8988T (cell line): ENCODE measurements at regions not wholly inside any gene's neighbourhood (a gene's known extent, or its start where the extent isn't known, plus 50 kb on each side); places are given as distances from the start of the nearest gene placed in this dataset.

Experiments
- DNase-seq: peaks from one replicate; pipeline ENCODE4 v3.0.0; 2011

DNA sequence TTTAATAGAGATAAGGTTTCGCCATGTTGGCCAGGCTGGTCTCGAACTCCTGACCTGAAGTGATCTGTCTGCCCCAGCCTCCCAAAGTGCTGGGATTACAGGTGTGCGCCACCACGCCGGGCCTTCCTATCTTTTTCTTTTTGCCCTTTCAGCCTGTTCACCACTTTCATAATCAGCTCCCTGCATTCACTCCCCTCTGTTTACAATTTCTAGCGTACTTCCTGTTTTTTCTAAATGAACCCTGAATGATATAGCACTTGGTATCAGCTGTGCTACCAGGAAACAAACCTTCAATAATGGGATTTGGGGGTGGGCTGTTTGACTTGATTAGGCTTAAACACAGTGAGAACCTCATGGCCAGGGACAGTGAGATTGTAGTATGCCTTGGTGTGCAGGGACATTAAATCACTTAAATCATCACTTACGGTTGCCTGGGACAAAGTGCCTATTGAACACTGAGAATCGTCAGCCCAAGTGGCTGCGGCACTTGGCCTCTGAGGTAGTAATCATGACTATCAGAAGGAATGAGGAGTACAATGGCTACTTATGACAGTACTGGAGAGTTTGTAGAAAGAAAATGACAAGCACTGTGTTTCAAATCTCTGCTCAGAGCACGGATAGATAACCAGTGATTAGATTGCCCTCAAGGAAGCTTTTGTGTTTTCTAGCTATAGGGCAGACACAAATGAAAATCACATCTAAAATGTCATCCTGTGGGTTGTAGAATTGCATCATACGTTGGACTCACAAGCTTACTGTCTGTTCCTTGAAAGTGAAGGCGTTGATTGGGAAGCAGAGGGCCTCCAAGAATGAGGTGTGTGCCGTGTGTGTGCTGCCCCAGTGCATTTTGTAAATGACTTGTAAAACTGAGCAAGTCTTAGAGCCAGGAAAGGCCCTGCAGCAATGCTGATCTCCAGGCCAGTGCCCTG lies 661.8 kb downstream of the MATN1 start:
- DNase-seq = no peak

DNA sequence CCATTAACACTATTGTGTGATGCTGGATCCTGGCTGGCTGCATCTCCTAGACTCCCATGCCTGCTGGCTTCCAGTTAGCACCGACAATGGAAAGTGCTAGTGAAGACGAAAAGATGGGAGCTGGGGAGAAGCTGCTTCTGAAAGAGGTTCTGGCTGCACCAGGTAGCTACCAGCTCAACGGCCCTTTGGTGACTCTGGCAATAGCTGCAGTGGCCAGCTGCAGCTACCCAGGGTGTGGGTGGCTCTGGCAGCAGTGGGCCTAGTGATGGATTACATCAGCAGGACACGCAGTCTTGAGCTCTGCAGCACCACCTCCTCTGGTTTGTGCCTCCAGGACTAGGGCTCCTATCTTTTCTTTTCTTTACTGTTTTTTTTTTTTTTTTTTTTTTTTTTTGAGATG lies 662.6 kb downstream of the MATN1 start:
- DNase-seq = no peak

DNA sequence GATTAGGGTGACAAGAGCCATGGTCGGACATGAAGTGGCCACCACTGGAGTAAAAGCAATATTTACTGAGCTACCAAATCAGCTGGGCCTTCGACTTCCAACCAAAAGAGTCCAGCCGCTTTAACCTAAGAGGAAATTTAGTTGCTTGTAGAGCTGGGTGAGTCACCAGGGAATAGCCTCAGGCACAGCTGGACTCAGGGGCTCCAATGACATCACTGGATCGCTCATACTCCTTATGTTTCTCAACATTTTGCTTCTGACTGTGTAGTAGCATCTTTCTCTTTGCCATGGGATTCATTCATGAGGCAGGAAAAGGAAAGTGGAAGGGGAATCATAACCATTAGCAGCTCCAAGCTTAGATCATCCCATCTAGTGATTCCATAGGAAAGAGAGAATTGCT lies 664.4 kb downstream of the MATN1 start:
- DNase-seq = no peak

DNA sequence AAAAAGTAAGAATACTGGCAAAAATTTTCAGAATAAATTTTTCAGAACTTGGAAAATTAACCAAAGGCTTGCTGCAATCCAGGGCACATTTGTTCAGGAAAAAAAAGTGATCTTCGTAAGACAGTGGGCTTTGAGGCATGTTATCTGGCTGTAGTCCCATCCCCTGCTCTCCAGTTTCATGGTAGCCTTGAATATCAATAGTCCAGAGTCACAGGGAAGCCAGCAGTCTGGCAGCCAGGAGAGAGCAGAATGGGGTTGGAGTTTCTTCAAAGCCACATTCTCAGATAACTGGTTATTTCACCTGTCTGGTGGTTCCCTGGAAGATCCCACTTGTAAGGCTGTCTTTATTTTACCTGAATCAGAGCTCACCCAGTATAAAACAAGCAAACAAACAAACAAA lies 669.3 kb downstream of the MATN1 start:
- no peak for DNase-seq

DNA sequence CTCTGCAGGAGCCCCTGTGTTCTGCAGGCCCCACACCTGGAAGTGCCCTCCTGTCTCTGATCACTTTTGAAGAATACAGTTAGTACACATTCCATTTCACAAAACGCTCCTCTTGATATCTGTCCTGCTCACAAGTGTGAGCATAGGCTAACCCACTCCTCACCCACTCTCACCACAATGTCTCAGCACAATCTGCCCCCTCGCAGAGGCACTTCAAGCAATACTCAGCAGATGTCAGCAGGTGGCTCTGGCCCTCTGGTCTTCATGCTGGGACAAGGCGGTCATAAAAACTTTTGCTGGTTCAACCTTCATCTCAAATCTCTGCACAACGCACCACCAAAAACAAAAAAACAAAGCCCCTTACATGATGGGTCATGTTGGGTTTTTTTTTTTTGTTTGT lies 671.2 kb downstream of the MATN1 start:
- DNase-seq = no peak

DNA sequence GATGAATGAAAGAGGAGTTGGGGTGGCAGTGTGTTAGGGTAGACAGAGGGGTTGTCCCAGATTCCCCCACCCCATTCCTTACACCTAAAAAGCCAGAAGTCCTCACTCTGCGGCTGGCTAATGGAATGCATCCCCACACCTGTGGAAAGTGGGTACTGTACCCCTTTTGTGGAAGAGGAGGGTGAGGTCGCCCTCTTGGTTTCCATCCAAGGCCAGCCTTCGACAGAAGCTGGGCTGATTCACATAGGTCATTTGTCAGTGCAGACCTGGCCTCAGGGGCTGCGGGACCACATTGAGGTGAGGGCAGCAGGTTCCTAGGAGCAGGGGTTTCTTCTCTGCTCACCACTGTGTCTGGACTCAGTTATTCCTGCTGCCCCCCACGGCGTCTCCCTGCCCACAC lies 671.6 kb downstream of the MATN1 start:
- no peak for DNase-seq

DNA sequence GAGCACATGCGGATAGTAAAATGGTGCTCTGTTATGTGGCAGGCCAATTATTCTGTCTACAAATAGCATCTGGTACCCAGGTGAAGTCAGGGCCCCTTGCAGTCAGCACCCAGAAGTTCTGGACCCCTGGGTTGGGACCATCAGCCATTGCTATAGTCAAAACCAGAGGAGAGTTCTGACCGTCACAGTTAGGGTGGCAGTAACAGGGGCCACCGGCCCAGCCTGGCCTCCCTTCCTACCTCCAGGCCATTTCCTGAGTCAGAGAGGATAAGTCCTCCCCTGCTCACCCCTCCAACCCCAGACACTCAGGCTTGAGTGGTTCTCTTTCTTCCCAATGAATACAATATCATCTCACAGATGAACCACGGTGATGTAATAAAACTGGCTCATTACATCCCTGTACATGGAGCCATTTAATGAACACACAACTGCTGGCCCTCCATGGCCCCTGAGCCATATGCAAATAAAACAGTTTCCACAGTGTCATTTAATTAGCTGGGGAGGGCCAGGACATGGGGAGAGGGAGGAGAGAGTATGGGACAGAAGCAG lies 673.6 kb downstream of the MATN1 start:
- no peak for DNase-seq

DNA sequence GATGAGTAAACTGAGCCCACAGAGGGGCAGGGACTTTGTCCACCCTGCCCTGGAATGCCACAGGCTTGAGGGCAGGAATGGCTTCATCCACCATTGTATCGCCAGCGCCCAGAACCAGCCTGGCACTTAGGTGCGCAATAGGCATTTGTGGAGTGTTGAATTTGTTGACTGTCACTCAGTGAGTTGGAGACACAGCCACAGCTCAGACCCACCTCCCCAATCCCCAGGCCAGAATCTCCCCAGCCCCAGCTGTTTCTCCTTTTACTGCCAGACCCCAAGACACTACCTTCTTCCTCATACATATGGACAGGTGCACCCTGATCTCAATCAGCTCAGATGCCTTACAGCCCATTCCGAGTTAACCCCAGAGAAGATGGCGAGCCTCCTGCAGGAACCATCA lies 674.5 kb downstream of the MATN1 start:
- no peak for DNase-seq

DNA sequence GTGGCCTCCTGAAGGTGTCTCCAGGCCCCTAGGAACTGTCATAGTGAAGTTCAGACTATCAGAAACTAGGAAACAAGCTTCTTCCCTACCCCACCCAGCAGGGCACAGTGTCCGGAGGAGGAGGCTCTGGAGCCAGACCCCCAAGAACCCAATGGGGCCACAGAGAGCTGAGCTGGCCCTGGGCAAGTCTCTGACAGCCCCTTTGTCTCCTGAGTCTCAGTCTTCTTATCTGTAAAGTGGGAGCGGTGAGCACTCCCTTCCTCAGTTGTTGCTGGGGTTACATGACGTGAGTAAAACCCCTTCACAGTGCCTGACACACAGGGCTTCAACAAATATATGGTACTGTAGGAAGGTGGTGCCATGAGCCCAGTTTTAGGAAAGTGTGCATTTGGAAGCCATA lies 675.8 kb downstream of the MATN1 start:
- DNase-seq = no peak

DNA sequence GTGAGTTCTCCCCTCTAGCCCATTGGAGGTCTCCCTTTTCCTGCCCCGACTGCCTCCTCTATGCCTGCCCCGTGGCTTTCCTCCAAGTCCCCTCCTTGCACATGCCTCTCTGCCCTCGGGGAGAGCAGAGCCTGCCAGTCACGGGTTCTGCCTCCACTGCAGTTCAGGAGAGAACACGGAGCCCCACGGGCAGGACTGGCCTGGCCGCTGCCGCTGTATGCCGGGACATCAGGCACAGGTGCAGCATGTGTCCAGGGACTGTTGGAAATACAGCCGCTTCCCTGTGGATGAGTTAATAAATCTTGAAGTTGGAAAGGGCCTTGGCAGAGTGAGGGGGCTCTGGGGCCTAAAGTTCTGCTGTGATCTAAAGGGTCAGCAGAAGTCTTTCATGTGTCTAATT lies 676.6 kb downstream of the MATN1 start:
- DNase-seq = no peak

DNA sequence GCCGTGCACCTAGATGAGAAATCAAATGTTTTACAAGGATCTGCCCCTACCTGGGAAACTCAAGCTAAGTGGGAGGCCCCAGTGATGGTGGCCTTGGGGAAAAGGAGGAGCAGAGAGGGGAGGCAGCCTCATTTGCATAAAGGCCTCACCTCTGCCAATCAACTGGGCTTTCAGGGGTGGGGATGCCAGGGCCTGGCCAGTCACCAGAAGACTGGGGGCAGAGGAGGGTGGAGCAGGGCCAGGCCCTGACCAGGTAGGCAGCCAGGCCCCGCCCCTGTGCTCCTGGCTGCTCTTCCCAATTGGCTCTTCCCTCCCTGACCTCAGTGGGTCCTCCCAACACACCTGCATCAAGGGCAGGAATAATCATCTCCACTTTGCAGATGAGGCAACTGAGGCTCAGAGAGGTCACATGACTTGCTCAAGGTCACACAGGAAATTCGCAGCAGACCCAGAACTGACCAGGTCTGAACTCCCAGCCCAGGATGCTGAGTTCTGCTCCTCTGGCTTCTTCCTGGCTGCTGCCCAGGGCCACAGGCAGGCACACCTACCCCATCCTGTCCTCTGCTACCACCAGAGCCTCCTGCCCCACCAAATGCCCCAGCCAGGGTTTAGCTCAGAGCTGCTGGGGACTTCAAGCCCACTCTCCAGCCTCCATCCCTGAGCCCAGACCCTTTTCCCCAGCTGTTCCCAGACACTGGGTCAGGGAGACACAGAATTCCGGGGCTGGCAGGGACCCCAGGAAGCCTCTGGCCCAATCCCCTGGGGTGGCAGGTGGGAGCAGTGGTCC lies 677.9 kb downstream of the MATN1 start:
- no peak for DNase-seq

DNA sequence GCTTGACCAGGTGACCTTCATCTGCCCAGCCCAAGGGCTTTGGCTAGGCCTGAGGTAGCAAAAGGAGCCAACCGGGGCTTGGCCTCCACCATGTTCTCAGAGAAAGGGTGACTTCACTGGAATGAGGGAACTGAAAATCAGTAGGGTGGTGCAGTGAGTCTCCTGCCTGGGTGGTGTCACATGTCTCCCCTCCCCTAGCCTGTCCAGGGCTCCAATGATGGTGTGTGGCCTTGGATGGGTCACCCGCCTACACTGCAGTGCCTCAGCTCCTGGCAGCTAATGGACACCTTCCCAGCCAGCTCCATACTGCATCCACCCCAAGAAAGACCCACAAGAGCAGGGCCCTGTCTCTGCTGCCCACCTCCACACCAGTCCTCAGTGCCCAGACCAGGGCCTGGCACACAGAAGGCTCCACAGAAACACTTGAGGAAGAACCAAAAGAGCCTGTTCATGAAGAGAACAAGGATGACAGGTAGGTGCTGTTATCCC lies 678.7 kb downstream of the MATN1 start:
- DNase-seq = no peak

DNA sequence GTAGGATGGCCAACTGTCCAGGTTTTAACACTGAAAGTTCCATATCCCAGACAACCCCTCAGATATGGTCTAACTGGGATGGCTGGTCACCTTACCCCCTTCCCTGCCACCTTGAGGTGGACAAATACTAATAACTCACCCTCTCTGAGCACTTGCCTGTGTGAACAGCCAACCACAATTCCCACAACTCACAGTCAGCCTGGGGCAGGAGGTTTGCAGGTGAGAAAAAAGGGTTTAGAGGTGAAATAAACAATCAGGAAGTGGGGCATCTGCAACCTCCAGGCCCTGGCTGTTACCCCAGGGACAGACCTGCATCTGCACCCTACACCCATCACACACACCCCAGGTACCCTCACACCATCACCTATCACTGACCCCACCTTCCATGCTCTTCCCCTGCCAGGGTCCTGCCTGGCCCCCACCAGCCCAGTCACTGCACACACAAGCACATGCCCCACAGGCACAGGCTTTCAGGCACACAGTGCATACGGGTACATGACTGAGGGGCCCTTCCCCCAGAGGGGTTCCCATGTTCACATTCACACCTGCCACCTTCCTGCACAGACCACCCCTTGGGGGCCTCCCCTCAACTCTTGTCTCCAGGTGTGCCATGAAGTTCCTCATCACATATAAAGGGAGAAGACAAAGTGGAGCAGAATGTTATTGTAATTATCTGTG lies 679.5 kb downstream of the MATN1 start:
- no peak for DNase-seq

DNA sequence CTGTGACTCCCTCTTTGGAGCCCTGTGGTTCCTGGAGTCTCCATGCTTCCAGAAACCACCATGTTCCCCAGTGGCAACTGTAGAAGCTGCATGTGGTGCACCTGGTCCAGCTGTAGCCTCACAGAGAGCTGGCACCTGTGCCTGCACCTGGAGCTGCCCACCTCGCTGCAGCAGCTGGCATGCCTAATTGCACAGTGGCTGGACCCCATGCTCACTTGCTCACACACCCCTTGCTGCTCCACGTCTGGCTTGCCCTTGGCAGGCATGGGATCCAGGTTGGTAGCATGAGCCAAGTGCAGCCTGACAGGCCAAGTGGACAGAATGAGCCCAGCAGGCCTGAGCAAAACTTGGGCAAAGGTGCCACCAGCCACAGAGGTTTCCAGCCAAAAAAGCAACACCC lies 680.1 kb downstream of the MATN1 start:
- DNase-seq = no peak

DNA sequence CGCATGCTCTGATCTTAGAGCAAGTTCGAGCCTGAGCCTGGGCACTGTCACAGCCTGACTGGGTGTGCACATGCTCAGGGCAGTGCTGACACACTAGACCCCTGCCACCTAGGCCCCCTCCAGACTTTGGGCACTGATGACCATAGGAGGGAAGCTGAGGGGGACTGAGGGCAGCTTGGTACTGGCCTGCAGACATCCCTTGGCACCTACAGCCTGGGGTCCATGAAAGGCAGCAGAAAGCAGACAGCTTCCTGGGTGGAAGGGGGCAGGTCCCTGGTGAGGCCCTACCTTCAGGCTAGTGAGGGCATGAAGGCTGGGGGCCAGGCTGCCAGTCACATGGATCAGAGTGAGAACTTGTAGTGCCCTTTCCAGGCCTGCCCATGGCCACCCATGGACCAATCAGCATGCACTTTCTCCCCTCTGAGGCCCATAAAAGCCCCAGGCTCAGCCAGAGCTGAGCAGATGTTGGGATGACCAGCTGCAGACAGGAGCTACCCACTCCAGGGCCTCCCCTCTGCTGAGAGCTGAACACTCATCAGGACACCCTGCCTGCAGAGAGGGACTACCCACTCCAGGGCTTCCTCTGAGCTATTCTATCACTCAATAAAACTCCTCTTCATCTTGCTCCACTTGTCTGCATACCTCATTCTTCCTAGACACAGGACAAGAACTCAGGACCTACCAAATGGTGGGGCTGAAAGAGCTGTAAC lies 680.8 kb downstream of the MATN1 start:
- DNase-seq = no peak

DNA sequence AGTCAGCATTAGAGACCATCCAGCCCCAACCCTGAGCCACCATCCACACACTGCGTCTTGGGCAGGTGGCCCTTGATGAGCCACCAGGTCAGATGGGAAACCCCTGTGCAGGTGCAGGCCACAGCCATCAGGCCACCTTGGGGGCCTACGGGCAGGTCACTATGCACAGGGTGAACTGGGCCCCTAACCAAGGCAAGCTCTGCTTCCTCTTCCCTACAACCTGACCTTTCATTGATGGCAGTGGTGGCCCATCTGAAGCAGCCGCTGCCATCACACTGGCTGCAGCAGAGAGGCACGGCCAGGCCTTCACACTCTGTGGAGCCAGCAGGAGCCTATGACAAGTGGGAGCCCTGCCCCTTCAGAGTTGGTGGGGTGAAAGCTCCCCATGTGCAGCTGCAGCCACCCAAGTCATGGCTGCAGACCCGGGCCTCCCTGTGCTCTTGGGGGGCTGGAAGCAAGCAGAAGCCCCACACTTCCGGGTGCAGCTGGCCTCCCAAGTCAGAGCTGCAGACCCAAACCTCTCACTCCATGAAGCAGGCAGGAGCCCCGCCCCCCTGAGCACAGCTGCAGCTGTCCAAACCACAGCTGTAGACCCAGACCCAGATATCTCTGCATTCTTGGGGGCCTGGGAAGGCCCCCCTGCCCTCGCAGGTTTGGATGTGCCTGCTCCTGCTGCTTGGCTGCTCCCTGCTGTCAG lies 681.5 kb downstream of the MATN1 start:
- no peak for DNase-seq

DNA sequence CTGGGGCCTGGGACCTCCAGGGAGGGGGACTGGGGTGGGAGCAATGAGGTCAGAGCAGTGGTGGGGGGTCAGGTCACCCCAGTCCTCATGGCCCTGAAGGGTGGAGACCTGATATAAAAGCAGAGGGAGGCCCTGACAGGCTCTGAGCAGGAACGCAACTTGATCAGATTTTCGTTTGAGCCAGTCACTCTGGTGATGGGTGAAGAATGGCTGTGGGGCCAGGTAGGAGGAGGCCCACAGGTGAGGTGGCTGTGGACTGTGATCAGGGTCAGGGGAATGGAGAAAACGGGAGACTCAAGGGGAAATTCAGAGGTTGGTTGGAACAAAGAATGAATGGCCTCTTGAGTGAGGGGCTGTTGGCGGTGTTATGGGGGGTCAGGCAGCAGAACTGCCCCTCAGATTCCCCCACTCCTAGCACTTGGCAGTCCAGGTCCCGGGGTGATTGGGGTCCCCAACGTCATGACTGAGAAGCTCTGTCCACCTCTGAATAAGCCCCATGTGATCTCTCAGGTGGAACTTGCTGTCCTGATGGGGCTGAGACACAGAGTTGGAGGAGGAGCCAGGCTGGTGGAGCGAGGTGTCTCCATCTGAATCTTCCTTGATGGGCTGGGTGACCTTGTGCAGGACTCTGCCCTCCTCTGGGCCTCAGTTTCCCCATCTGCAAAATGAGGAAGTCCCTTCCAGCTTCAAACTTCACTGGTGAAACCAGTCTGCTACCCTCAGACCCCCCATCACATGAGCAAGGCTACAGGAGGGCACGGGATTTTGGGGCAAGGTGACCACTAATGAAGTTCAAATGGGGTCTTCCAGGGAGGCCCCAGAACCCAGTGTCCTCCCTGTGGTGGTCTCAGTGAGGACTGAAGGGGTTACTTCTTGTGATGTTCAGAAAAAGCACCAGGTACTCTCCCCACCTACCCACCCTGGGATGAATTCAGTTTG lies 683.0 kb downstream of the MATN1 start:
- DNase-seq = no peak

DNA sequence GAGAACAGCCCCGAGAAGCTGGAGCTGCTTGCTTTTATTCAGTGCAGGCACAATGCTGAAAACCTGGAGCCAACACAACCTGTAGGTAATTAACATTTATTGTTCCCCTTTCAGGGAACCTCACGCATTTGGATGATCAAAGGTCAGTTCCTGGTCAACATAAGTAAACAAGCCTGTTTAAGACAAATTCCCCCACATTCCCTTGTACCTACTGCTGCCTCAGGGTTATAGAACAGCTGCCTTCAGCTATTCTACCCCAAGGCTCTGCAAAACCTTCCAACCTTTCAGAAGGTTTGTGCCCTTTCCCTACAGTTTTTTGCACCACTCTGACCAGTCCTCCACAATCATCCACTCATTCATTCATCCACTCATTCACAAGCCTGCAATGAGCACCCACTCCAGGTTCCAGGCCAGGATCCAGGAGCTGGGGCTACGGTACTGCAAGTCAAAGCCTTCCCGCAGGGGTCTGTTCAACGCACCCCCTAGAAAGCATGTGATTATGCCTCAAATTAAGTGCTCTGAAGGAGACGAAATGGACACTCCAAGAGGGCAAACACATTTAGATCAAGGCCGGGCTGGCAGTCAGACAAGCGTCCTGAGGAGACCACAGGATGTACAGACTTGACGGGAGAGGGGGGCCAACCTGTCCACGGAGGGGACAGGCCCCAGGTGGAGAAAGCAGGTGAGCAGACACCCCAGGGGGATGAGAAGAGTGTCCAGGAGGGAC lies 683.9 kb downstream of the MATN1 start:
- DNase-seq = no peak

DNA sequence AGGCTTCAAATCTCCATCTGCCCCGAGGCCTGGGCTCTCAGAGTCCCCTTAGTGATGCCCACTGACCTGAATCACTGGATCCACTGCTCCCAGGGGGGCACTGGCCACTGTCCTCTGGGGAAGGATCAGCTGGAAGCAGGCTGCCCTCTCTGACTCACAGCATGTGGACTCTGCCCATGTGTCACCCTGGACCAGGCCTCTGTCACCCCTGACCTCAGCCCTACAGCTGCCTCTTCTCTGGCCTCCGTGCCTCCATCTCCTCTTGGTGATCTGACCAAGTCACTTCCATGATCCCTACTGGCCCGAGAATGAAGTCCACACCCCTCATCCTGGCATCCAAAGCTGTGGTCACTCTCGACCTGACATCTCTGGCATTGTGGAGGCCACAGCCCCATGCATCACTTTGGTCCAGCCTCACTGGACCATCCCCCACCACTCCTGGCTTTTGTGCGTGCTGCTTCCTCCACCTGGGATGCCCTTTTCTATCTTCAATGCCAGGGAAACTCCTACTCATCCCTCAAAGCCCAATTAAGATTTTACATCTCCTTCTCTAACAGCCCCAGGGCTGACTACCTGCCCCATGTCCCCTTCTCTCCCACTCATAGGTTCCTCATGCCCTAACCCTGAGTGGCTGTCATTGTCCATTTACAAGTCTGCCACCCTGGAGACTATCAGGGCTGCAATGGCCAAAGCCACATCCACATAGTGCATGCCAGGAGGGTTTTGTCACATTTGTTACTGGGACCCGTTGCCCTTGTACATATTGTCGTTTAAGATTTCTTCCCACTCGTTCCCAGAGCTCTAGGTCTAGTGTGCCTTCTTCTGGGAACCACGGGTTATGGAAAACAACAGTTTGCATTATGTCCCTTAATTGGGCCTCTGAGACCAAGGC lies 685.0 kb downstream of the MATN1 start:
- no peak for DNase-seq
